HCT116 (cell line): ENCODE measurements at regions not wholly inside any gene's neighbourhood (a gene's known extent, or its start where the extent isn't known, plus 50 kb on each side); places are given as distances from the start of the nearest gene placed in this dataset.

Experiments used
- ATAC-seq: fragments of 200-7000 bp; cut with Tn5 transposase; 2 replicates; pipeline ENCODE4 v1.9.1; 2020; ENCODE audit warnings: mild to moderate bottlenecking, moderate library complexity
- BruUV-seq: library from RNA; stranded (reverse); fragments of 400-500 nt; replicated peaks from 2 replicates; lab custom pipeline; 2021; lab: Mats Ljungman, UMichigan
- CTCF ChIA-PET: fragments of 300-600 bp; sonication (Branson Sonifier 250); formaldehyde crosslinking; loops from one replicate; lab custom pipeline; 2021; ENCODE audit warnings: antibody characterized with exemption; lab: Charles Lee
- POLR2A ChIA-PET: fragments of 300-600, 350-600 bp; sonication (Branson Sonifier 250); formaldehyde crosslinking; loops from one replicate; lab custom pipeline; 2021; ENCODE audit warnings: antibody characterized with exemption; lab: Charles Lee
- RAD21 ChIA-PET, 2 experiments: fragments of 300-600 bp; sonication (Branson Sonifier 250); formaldehyde crosslinking; loops; one replicate each; lab custom pipeline; 2023; ENCODE audit warnings: low total read pairs in 2 of 2; ENCODE audit not compliant: uncharacterized antibody in 2 of 2, unreplicated experiment in 2 of 2, low non-redundant PET in 1 of 2; lab: Charles Lee
- DNase-seq: peaks from one replicate; pipeline ENCODE4 v3.0.0-alpha.2; 2010; ENCODE audit warnings: low read depth, low spot score
- H2AFZ ChIP-seq: fragments of 200-600 bp; shearing (Covaris generic), sonication (generic); 2 replicates; pipeline ENCODE4 v1.6.1; 2017; ENCODE audit warnings: low read depth, mixed run types, mixed read lengths, antibody characterized with exemption, low read length; ENCODE audit not compliant: poor library complexity, severe bottlenecking
- H3K27ac ChIP-seq: 2 replicates; pipeline ENCODE4 v1.5.1; 2012; ENCODE audit warnings: low read depth, low read length
- H3K27me3 ChIP-seq: fragments of 200-600 bp; sonication (generic); 2 replicates; pipeline ENCODE4 v1.6.1; 2016; ENCODE audit warnings: mixed run types, low read length, mixed read lengths; ENCODE audit not compliant: insufficient read depth
- H3K36me3 ChIP-seq, 2 experiments: fragments of 200-500 bp in 1 of 2; fragments of 200-600 bp in 1 of 2; sonication (Bioruptor generic) in 1 of 2; sonication (generic) in 1 of 2; 2 replicates each; pipeline versions ENCODE4 v1.5.1 to v1.6.1; 2014 to 2016; ENCODE audit warnings: low read length in 2 of 2, inconsistent platforms in 1 of 2, mixed read lengths in 1 of 2, mixed run types in 1 of 2; ENCODE audit not compliant: insufficient read depth in 2 of 2, control insufficient read depth in 1 of 2
- H3K4me1 ChIP-seq, 2 experiments: fragments of 200-600 bp in 1 of 2; sonication (generic) in 1 of 2; 2 replicates each; pipeline versions ENCODE4 v1.5.1 to v1.6.1; 2012 to 2017; ENCODE audit warnings: low read length in 2 of 2, inconsistent platforms in 1 of 2, mild to moderate bottlenecking in 1 of 2, mixed read lengths in 1 of 2, mixed run types in 1 of 2, moderate library complexity in 1 of 2; ENCODE audit not compliant: insufficient read depth in 2 of 2, control insufficient read depth in 1 of 2
- H3K4me2 ChIP-seq: fragments of 200-600 bp; sonication (generic); 2 replicates; pipeline ENCODE4 v1.6.1; 2017; ENCODE audit warnings: mixed run types, low read length, mixed read lengths
- H3K4me3 ChIP-seq, 2 experiments: fragments of 200-600 bp in 1 of 2; sonication (generic) in 1 of 2; replicated peaks in 1 of 2; 2 replicates each; pipeline ENCODE4 v1.5.1; 2011 to 2016; ENCODE audit warnings: low read length in 2 of 2, control low read depth in 1 of 2, low read depth in 1 of 2, mild to moderate bottlenecking in 1 of 2, mixed read lengths in 1 of 2, mixed run types in 1 of 2
- H3K79me2 ChIP-seq: fragments of 200-600 bp; sonication (generic); 2 replicates; pipeline ENCODE4 v1.6.1; 2017; ENCODE audit warnings: mild to moderate bottlenecking, mixed run types, low read length, moderate library complexity, mixed read lengths; ENCODE audit not compliant: insufficient read depth
- H3K9ac ChIP-seq: fragments of 200-600 bp; sonication (generic); 2 replicates; pipeline ENCODE4 v1.6.1; 2016; ENCODE audit warnings: low read length, mixed read lengths
- H3K9me2 ChIP-seq: fragments of 200-600 bp; sonication (generic), shearing (Covaris generic); 2 replicates; pipeline ENCODE4 v1.6.1; 2017; ENCODE audit warnings: mixed run types, mild to moderate bottlenecking, moderate library complexity; ENCODE audit not compliant: insufficient read depth
- H3K9me3 ChIP-seq, 2 experiments: fragments of 200-500 bp in 1 of 2; fragments of 200-600 bp in 1 of 2; sonication (Bioruptor generic) in 1 of 2; sonication (generic) in 1 of 2; 2 replicates each; pipeline ENCODE4 v1.6.1; 2014 to 2017; ENCODE audit warnings: low read length in 2 of 2, mixed read lengths in 2 of 2, inconsistent platforms in 1 of 2, low read depth in 1 of 2, mild to moderate bottlenecking in 1 of 2, mixed run types in 1 of 2, moderate library complexity in 1 of 2; ENCODE audit not compliant: control insufficient read depth in 1 of 2, insufficient read depth in 1 of 2
- H4K20me1 ChIP-seq: fragments of 200-600 bp; sonication (generic), shearing (Covaris generic); 2 replicates; pipeline ENCODE4 v1.6.1; 2017; ENCODE audit warnings: mixed run types, mild to moderate bottlenecking, moderate library complexity; ENCODE audit not compliant: insufficient read depth
- CBX3 ChIP-seq: IDR thresholded peaks from 2 replicates; pipeline ENCODE4 v1.6.1; 2012; ENCODE audit warnings: low read depth
- CEBPB ChIP-seq: IDR thresholded peaks from 2 replicates; pipeline ENCODE4 v1.6.1; 2012; ENCODE audit warnings: low read depth
- CTCF ChIP-seq, 3 experiments: fragments of 200-600 bp in 1 of 3; sonication (generic) in 1 of 3; IDR thresholded peaks in 2 of 3; conservative IDR thresholded peaks in 1 of 3; 2 replicates each; pipeline ENCODE4 v1.5.1; 2012 to 2017; ENCODE audit warnings: low read depth in 2 of 3, low read length in 2 of 3, antibody characterized with exemption in 1 of 3, borderline replicate concordance in 1 of 3, control low read depth in 1 of 3, mild to moderate bottlenecking in 1 of 3, mixed read lengths in 1 of 3, mixed run types in 1 of 3, moderate library complexity in 1 of 3; ENCODE audit not compliant: insufficient read depth in 1 of 3
- ELF1 ChIP-seq: IDR thresholded peaks from 2 replicates; pipeline ENCODE4 v1.6.1; 2012; ENCODE audit warnings: low read depth, borderline replicate concordance
- EZH2 ChIP-seq: fragments of 200-600 bp; sonication (generic); IDR thresholded peaks from 2 replicates; pipeline ENCODE4 v1.6.1; 2017; ENCODE audit warnings: antibody characterized with exemption, mixed run types
- EZH2phosphoT487 ChIP-seq: fragments of 200-600 bp; IDR thresholded peaks from 2 replicates; pipeline ENCODE4 v1.6.1; 2018; ENCODE audit warnings: antibody characterized with exemption, borderline replicate concordance
- FOSL1 ChIP-seq: IDR thresholded peaks from 2 replicates; pipeline ENCODE4 v1.6.1; 2012; ENCODE audit warnings: low read depth
- POLR2A ChIP-seq: IDR thresholded peaks from 2 replicates; pipeline ENCODE4 v1.7.0; 2011; ENCODE audit warnings: borderline replicate concordance; ENCODE audit not compliant: insufficient read depth, insufficient read length; ENCODE audit errors: extremely low read depth
- POLR2AphosphoS5 ChIP-seq: IDR thresholded peaks from 2 replicates; pipeline ENCODE4 v1.6.1; 2011; ENCODE audit warnings: mild to moderate bottlenecking, low read depth, low read length, moderate library complexity
- RAD21 ChIP-seq: IDR thresholded peaks from 2 replicates; pipeline ENCODE4 v1.6.1; 2012; ENCODE audit warnings: low read depth, mild to moderate bottlenecking
- SIN3A ChIP-seq: IDR thresholded peaks from 2 replicates; pipeline ENCODE4 v1.6.1; 2012; ENCODE audit warnings: low read depth
- SRF ChIP-seq: IDR thresholded peaks from 2 replicates; pipeline ENCODE4 v1.6.1; 2012; ENCODE audit warnings: low read depth
- TCF7L2 ChIP-seq: IDR thresholded peaks from 2 replicates; pipeline ENCODE4 v1.7.0; 2011; ENCODE audit warnings: borderline replicate concordance, inconsistent platforms; ENCODE audit not compliant: insufficient read depth, insufficient read length; ENCODE audit errors: extremely low read depth
- ZNF274 ChIP-seq: fragments of 200-500 bp; sonication (Bioruptor generic); IDR thresholded peaks from 2 replicates; pipeline ENCODE4 v1.6.1; 2014; ENCODE audit warnings: mild to moderate bottlenecking, low read depth, low read length, inconsistent platforms
- intact Hi-C: fragments of 100-400 bp; cut with micrococcal nuclease; formaldehyde crosslinking; loops from 2 replicates; pipeline ENCODE4 v1.10.0; 2022
- TF ChIP-seq, protein P1 (sequence below): IDR thresholded peaks from 2 replicates; pipeline ENCODE4 v1.6.1; 2012; ENCODE audit warnings: low read depth
- TF ChIP-seq, protein P2 (sequence below): IDR thresholded peaks from 2 replicates; pipeline ENCODE4 v1.6.1; 2011; ENCODE audit warnings: mild to moderate bottlenecking, low read length, moderate library complexity; ENCODE audit not compliant: insufficient replicate concordance; ENCODE audit errors: extremely low read depth
- TF ChIP-seq, protein P3 (sequence below): IDR thresholded peaks from 2 replicates; pipeline ENCODE4 v1.6.1; 2012

GRCh38 chr6:84333842-84334241, 106.4 kb upstream of the CEP162 start:
- Histone ChIP-seq H4K20me1 (no peaks in the 10 kb centered on the region), H3K27me3 (no peaks in the 10 kb centered on the region), H3K9ac (no peak overlapping the region), H3K36me3 (no peaks in the 10 kb centered on the region), H3K4me1 (no peaks in the 10 kb centered on the region)
- CTCF ChIA-PET: no interaction called here
- no peak for TF ChIP-seq CTCF (IDR thresholded peaks at IDR 0.05 in 2 of 3, conservative IDR thresholded peaks at IDR 0.05 in 1 of 3; ENCODE audit: borderline replicate concordance in 1 of 3, insufficient read depth in 1 of 3, low read depth in 2 of 3, low read length in 2 of 3)
- TF ChIP-seq EZH2: no peak
- TF ChIP-seq ZNF274: no peak
- TF ChIP-seq CEBPB: no peak
- TF ChIP-seq FOSL1: no peak
- no peak for TF ChIP-seq ELF1
- no peak for TF ChIP-seq CBX3
- no peak for TF ChIP-seq SIN3A
- no peak for TF ChIP-seq SRF
- TF ChIP-seq, protein P1, sequence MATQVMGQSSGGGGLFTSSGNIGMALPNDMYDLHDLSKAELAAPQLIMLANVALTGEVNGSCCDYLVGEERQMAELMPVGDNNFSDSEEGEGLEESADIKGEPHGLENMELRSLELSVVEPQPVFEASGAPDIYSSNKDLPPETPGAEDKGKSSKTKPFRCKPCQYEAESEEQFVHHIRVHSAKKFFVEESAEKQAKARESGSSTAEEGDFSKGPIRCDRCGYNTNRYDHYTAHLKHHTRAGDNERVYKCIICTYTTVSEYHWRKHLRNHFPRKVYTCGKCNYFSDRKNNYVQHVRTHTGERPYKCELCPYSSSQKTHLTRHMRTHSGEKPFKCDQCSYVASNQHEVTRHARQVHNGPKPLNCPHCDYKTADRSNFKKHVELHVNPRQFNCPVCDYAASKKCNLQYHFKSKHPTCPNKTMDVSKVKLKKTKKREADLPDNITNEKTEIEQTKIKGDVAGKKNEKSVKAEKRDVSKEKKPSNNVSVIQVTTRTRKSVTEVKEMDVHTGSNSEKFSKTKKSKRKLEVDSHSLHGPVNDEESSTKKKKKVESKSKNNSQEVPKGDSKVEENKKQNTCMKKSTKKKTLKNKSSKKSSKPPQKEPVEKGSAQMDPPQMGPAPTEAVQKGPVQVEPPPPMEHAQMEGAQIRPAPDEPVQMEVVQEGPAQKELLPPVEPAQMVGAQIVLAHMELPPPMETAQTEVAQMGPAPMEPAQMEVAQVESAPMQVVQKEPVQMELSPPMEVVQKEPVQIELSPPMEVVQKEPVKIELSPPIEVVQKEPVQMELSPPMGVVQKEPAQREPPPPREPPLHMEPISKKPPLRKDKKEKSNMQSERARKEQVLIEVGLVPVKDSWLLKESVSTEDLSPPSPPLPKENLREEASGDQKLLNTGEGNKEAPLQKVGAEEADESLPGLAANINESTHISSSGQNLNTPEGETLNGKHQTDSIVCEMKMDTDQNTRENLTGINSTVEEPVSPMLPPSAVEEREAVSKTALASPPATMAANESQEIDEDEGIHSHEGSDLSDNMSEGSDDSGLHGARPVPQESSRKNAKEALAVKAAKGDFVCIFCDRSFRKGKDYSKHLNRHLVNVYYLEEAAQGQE: no peak
- TF ChIP-seq, protein P2, sequence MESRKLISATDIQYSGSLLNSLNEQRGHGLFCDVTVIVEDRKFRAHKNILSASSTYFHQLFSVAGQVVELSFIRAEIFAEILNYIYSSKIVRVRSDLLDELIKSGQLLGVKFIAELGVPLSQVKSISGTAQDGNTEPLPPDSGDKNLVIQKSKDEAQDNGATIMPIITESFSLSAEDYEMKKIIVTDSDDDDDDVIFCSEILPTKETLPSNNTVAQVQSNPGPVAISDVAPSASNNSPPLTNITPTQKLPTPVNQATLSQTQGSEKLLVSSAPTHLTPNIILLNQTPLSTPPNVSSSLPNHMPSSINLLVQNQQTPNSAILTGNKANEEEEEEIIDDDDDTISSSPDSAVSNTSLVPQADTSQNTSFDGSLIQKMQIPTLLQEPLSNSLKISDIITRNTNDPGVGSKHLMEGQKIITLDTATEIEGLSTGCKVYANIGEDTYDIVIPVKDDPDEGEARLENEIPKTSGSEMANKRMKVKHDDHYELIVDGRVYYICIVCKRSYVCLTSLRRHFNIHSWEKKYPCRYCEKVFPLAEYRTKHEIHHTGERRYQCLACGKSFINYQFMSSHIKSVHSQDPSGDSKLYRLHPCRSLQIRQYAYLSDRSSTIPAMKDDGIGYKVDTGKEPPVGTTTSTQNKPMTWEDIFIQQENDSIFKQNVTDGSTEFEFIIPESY: no peak
- TF ChIP-seq RAD21: no peak
- no peak for TF ChIP-seq TCF7L2
- no peak for TF ChIP-seq POLR2AphosphoS5
- TF ChIP-seq POLR2A: no peak
- TF ChIP-seq, protein P3, sequence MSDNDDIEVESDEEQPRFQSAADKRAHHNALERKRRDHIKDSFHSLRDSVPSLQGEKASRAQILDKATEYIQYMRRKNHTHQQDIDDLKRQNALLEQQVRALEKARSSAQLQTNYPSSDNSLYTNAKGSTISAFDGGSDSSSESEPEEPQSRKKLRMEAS: no peak
- TF ChIP-seq EZH2phosphoT487: no peak
- TF ChIP-seq, all 23 proteins: peak for 0
- intact Hi-C loops: no loop called here
- Histone ChIP-seq H3K27ac (no peak overlapping the region), H3K4me3 (no peak overlapping the region), H3K9me2 (no peaks in the 10 kb centered on the region), H3K4me2 (no peak overlapping the region), H3K9me3 (no peaks in the 10 kb centered on the region), H2AFZ (no peak overlapping the region), H3K79me2 (no peaks in the 10 kb centered on the region)
- BruUV-seq: no TSS peak
- ATAC-seq (no peak), DNase-seq (no peak)
- RAD21 ChIA-PET: no interaction called here
- POLR2A ChIA-PET: no interaction called here
